ENCODE measurements at regions not wholly inside any gene's neighbourhood (a gene's known extent, or its start where the extent isn't known, plus 50 kb on each side); places are given as distances from the start of the nearest gene placed in this dataset.

DNA sequence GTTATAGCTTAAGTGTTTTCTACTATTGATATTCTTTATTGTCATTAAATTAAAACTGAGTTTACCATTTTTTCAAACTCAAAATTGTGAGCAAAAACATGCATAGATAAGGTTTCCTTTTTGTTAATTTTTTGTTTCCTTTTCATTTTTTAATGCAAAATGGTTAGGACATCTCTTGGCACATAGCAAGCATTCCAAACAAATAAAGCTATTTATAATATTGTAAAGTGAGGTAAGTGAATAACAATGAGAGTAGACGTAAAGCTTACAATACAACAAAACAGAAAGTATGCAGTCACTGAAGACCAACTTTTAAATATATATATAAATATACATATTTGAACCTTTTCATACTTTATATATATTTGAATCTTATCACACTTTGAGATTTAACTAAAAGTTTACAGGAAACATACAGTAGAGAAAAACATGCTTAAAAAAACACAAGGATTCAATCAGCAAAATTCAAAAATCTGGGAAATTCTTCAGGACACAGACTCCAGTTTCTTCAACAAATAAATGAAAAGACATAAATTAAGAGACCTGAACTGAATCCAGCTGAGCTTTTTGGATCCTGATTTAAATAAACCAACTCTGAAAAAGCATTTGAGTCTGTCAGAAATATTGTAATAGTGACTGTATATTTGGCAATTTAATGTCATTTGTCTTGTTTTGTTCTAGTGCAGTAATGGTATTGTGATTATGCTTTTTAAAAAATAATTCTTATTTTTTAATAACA, 67.5 kb upstream of the SAMSN1 start:
- no peak for DNase-seq (ENCODE audit: low read depth, low spot score)

DNA sequence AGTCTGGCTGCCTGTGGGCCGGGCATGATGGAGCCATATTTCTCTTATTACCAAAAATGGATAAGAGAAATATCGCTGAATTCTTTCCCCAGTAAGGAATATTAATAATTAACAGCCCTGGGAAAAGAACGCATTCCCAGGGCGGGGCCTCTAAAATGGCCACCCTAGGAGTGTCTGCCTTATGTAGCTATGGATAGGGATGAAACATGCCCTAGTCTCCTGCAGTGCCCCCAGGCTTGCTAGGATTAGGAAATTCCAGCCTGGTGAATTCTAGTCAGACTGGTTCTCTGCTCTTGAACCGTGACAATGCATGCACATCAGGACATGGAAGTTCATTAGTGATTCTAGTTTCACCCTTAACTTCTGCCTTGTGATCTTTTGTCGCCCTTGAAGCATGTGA, 64.0 kb upstream of the SAMSN1 start:
- peak; percentile 30 for DNase-seq (ENCODE audit: low read depth, low spot score)

DNA sequence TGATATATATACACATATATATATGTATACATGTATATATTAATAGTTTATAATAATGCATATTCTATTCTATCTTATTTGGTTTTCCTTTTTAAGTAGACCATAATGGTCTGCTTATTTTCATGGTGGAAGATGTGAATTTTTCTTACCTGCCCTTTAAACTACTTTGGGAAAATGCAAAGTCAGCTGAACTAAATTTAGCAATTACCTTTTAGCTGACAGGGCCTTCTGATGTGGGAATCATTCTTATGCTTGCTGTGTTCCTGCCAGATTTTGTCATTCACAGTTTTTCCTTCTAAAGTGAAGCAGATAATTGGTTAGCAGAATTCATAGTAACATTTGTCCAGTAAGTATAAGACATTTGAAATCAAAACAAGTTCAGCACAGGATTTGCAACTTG, 63.2 kb upstream of the SAMSN1 start:
- no peak for DNase-seq (ENCODE audit: low read depth, low spot score)

DNA sequence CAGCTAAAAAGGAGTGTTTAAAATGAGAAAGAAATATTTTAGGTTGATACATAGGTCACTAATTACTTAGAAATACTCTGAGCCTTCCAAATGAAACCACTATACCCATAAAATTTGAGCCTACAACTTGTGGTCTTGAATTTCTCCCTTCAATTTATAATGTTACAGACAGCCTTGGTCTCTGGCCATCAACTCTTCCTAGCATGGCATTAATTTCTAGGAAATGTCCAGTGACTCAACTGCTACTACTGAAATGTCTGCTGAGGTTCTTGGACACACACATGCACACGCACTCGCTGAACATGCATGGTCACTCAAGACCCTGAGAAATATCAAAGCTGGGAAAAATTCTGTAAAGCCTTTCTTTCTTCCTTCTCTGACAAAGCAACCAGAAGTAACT, 61.1 kb upstream of the SAMSN1 start:
- DNase-seq (ENCODE audit: low read depth, low spot score): no peak

DNA sequence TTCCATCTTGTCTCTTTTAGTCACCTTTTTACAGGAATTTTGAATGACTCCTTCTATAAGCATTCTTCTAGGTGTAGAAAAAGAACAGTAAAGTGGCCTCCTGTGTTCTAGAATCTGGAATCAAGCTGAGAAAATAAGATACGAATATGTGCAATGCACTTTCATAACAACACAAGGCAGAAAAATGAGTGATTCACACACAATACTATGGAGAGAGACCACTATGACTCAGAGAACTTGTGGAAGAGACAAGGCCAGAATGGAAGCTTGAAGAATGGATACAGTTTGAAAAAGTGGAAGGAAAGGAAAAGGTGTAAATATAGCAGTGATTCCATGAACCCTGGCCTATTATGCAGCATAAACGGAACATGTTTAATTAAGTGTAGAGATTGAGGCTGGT, 57.1 kb upstream of the SAMSN1 start:
- DNase-seq (ENCODE audit: low read depth, low spot score): no peak

DNA sequence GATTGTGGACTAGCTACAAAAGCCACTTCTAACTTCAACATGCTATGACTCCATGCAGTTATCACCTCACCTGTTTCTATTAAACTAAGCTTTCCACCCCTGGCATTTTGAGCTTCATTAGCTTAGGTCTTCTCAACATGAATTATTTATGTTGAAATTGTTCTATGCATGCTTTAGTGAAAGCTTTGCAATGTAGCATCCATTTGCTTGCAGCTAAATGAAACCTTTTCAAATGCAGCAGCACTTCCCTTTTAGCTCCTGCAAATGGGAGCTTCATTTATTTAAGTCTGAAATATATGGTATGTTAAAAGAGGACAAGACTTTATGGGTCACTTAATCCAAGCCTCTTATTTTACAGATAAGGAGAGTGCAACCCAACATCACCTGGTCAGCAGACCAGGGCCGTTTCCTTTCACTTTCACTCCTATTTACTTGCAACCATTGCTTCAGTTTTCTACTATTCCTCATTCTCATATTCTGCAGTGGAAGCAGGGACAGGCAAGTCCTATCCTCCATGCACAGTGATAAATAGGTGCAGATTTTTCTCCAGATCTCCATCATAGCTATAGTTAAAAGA, 56.4 kb upstream of the SAMSN1 start:
- no peak for DNase-seq (ENCODE audit: low read depth, low spot score)

DNA sequence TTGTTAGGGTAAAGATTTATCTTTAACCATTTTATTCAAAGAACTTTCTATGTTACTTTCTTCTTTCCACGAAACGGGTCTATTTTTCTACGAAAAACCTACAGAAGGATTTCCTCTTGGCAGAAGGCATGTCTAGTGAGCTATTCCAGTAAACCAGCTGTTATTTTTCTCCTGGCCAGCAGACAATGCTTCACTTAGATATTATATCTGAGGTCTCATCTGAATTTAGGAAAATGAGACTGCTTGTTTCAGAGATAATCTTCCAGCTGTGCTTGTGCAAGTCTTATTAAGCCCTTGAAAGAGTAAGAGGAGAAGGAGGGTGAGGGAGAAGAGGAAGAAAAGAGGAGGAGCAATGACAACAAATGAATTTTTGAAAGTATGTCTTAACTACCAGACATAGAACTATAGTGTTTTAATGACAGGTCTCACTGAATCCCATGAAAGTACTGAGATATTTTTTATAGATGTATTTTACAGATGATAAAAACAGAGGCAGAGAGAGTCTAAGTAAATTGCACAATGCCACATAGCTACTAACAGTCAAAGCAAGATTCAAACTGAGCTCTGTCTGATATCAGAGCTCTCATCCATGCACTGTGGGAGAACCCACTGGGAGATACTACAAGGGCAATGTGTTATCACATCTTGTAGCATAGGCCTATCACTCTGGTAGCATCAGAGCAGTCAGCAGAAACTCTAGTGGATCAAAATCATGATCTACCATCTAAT, 54.6 kb upstream of the SAMSN1 start:
- DNase-seq (ENCODE audit: low read depth, low spot score): no peak

DNA sequence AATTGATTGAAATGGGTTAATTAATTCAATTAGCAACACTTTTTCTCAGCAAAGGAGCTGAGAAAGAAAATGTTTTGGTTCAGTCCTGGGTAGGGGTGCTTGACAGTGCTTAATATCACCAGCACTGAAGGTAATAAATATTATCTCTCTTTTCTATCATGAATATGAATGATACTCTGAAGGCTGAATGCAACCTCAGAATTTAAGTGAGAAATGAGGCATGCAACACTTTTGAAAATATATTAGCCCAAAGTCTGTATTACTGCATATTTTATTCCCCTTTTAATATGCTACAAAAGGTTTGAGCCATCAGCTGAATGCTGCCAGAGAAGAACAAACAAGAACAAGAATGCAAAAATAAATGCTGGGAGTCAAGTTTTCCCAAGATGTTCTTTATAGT, 52.0 kb upstream of the SAMSN1 start:
- DNase-seq (ENCODE audit: low read depth, low spot score): no peak

Data from ELF-1 (cell line).